H9 (cell line): ENCODE measurements at regions not wholly inside any gene's neighbourhood (a gene's known extent, or its start where the extent isn't known, plus 50 kb on each side); places are given as distances from the start of the nearest gene placed in this dataset.

Experiments
- DNase-seq: peaks from one replicate; pipeline ENCODE4 v3.0.0-alpha.2; 2017
- H2AFZ ChIP-seq: one replicate; pipeline ENCODE4 v1.6.1; 2013; ENCODE audit warnings: mild to moderate bottlenecking, low read length, control low read depth, moderate library complexity
- H2AK5ac ChIP-seq: 2 replicates; pipeline ENCODE4 v1.6.1; 2013; ENCODE audit warnings: low read length, control low read depth, mixed read lengths; ENCODE audit not compliant: insufficient read length
- H2BK120ac ChIP-seq: one replicate; pipeline ENCODE4 v1.6.1; 2013; ENCODE audit warnings: low read depth, mild to moderate bottlenecking, low read length, control low read depth, inconsistent platforms; ENCODE audit not compliant: poor library complexity, severe bottlenecking
- H2BK12ac ChIP-seq: 2 replicates; pipeline ENCODE4 v1.6.1; 2013; ENCODE audit warnings: low read length, control low read depth, mixed read lengths, low read depth; ENCODE audit not compliant: insufficient read length
- H2BK15ac ChIP-seq: 2 replicates; pipeline ENCODE4 v1.6.1; 2013; ENCODE audit warnings: low read depth, low read length, control low read depth
- H2BK20ac ChIP-seq: one replicate; pipeline ENCODE4 v1.6.1; 2013; ENCODE audit warnings: low read depth, mild to moderate bottlenecking, low read length, control low read depth, inconsistent platforms; ENCODE audit not compliant: poor library complexity, severe bottlenecking
- H2BK5ac ChIP-seq: 2 replicates; pipeline ENCODE4 v1.6.1; 2013; ENCODE audit warnings: low read length, control low read depth, mixed read lengths; ENCODE audit not compliant: insufficient read length
- H3K14ac ChIP-seq: 2 replicates; pipeline ENCODE4 v1.6.1; 2013; ENCODE audit warnings: low read length, control low read depth; ENCODE audit not compliant: insufficient read depth
- H3K18ac ChIP-seq: 2 replicates; pipeline ENCODE4 v1.6.1; 2013; ENCODE audit warnings: low read depth, mild to moderate bottlenecking, mixed read lengths, low read length, control low read depth; ENCODE audit not compliant: insufficient read length
- H3K23ac ChIP-seq: 2 replicates; pipeline ENCODE4 v1.6.1; 2013; ENCODE audit warnings: low read length, control low read depth, mixed read lengths, low read depth; ENCODE audit not compliant: insufficient read length
- H3K23me2 ChIP-seq: 2 replicates; pipeline ENCODE4 v1.6.1; 2013; ENCODE audit warnings: low read depth, mild to moderate bottlenecking, mixed read lengths, low read length, control low read depth; ENCODE audit not compliant: insufficient read length, poor library complexity, severe bottlenecking
- H3K27ac ChIP-seq: 2 replicates; pipeline ENCODE4 v1.5.1; 2013; ENCODE audit warnings: low read length, control low read depth, mixed read lengths, low read depth; ENCODE audit not compliant: insufficient read length
- H3K27me3 ChIP-seq: 2 replicates; pipeline ENCODE4 v1.6.1; 2013; ENCODE audit warnings: low read length, control low read depth, inconsistent platforms; ENCODE audit not compliant: insufficient read depth
- H3K4ac ChIP-seq: 2 replicates; pipeline ENCODE4 v1.6.1; 2013; ENCODE audit warnings: low read depth, mild to moderate bottlenecking, control low read depth, inconsistent platforms, low read length, moderate library complexity
- H3K4me1 ChIP-seq: 2 replicates; pipeline ENCODE4 v1.6.1; 2013; ENCODE audit warnings: low read length, control low read depth, inconsistent platforms; ENCODE audit not compliant: insufficient read depth
- H3K4me2 ChIP-seq: 2 replicates; pipeline ENCODE4 v1.6.1; 2013; ENCODE audit warnings: low read length, control low read depth, mixed read lengths; ENCODE audit not compliant: insufficient read length, insufficient read depth
- H3K56ac ChIP-seq: 2 replicates; pipeline ENCODE4 v1.6.1; 2013; ENCODE audit warnings: low read depth, mild to moderate bottlenecking, mixed read lengths, low read length, control low read depth; ENCODE audit not compliant: insufficient read length
- H3K79me1 ChIP-seq: 2 replicates; pipeline ENCODE4 v1.6.1; 2013; ENCODE audit warnings: low read depth, mild to moderate bottlenecking, moderate library complexity, low read length, control low read depth, inconsistent platforms; ENCODE audit not compliant: insufficient read depth, poor library complexity, severe bottlenecking
- H3K79me2 ChIP-seq: 2 replicates; pipeline ENCODE4 v1.6.1; 2013; ENCODE audit warnings: low read length, control low read depth, inconsistent platforms; ENCODE audit not compliant: insufficient read depth
- H3K9ac ChIP-seq: 2 replicates; pipeline ENCODE4 v1.6.1; 2013; ENCODE audit warnings: low read length, control low read depth, mixed read lengths; ENCODE audit not compliant: insufficient read length; ENCODE audit errors: extremely low read depth
- H3K9me3 ChIP-seq: one replicate; pipeline ENCODE4 v1.6.1; 2013; ENCODE audit warnings: low read depth, low read length, inconsistent platforms; ENCODE audit not compliant: control insufficient read depth
- H3T11ph ChIP-seq: one replicate; pipeline ENCODE4 v1.6.1; 2013; ENCODE audit warnings: mild to moderate bottlenecking, low read length, control low read depth, inconsistent platforms
- H4K20me1 ChIP-seq: one replicate; pipeline ENCODE4 v1.6.1; 2013; ENCODE audit not compliant: control insufficient read depth, insufficient read length, insufficient read depth
- H4K5ac ChIP-seq: 2 replicates; pipeline ENCODE4 v1.6.1; 2013; ENCODE audit warnings: low read depth, mild to moderate bottlenecking, mixed read lengths, low read length, control low read depth; ENCODE audit not compliant: insufficient read length
- H4K8ac ChIP-seq: replicated peaks from 2 replicates; pipeline ENCODE4 v1.6.1; 2013; ENCODE audit warnings: low read length, control low read depth, mixed read lengths, low read depth; ENCODE audit not compliant: insufficient read length
- H4K91ac ChIP-seq: 2 replicates; pipeline ENCODE4 v1.6.1; 2013; ENCODE audit warnings: low read depth, mild to moderate bottlenecking, moderate library complexity, mixed read lengths, low read length, control low read depth; ENCODE audit not compliant: insufficient read length
- H3K27ac Mint-ChIP-seq, 3 experiments: 2 replicates in 2 of 3; 3 replicates in 1 of 3; pipeline ENCODE4 v1.8.0; 2020 to 2021; ENCODE audit warnings: mixed read lengths in 3 of 3, mild to moderate bottlenecking in 1 of 3, moderate library complexity in 1 of 3
- H3K27me3 Mint-ChIP-seq: 2 replicates; pipeline ENCODE4 v1.8.0; 2021; ENCODE audit warnings: low read depth, mild to moderate bottlenecking, moderate library complexity, mixed read lengths
- H3K36me3 Mint-ChIP-seq, 3 experiments: 2 replicates in 2 of 3; 3 replicates in 1 of 3; pipeline ENCODE4 v1.8.0; 2020 to 2021; ENCODE audit warnings: low read depth in 3 of 3, mixed read lengths in 3 of 3; ENCODE audit not compliant: insufficient read depth in 1 of 3
- H3K4me1 Mint-ChIP-seq, 2 experiments: 2 replicates each; pipeline ENCODE4 v1.8.0; 2020; ENCODE audit warnings: mixed read lengths in 2 of 2
- H3K4me3 Mint-ChIP-seq, 2 experiments: 2 replicates in 1 of 2; 3 replicates in 1 of 2; pipeline ENCODE4 v1.8.0; 2020 to 2021; ENCODE audit warnings: mild to moderate bottlenecking in 2 of 2, mixed read lengths in 2 of 2, moderate library complexity in 1 of 2
- H3K9me3 Mint-ChIP-seq, 2 experiments: 2 replicates in 1 of 2; 3 replicates in 1 of 2; pipeline ENCODE4 v1.8.0; 2020; ENCODE audit warnings: mild to moderate bottlenecking in 2 of 2, mixed read lengths in 2 of 2, moderate library complexity in 1 of 2
- WGBS: extraction: QIAGEN DNeasy Blood & Tissue Kit; methylation state at CpG from one replicate; pipeline ENCODE4 v1.1.7; 2013; ENCODE audit warnings: missing lambda C conversion rate, low lambda C conversion rate, mixed read lengths; ENCODE audit not compliant: insufficient read length; ENCODE audit errors: extremely low coverage; 5-methylcytosine and 5-hydroxymethylcytosine counted together
- TF ChIP-seq, protein P1 (sequence below): fragments of 200-600 bp; sonication (generic); conservative IDR thresholded peaks from 3 replicates; pipeline ENCODE4 v1.8.0; 2021; ENCODE audit warnings: antibody characterized with exemption, mild to moderate bottlenecking

DNA sequence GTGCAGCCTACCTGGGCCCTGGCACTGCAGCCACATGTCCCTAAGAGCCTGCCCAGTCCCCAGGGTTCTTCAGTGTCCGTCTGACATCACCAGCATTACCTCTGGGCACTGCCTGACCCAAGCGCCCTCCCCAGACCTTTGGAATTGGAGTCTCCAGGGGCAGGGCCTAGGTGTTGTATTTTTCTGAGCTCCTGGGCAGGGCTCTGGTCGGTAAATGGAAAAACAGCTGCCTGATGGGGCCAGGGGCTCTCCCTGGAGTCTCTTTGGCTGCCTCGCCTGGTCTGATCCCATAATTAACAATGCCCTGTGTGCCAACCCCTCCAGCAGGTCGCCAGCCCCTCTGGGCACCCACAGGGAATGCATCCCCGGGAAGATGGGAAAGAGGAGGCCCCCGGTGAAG is 710.2 kb downstream of the BRD1 start:
- Histone ChIP-seq H2BK120ac (no peak overlapping the region), H2BK20ac (no peak overlapping the region), H4K8ac (no peak overlapping the region), H2AK5ac (no peak overlapping the region), H3K4ac (no peak overlapping the region), H4K91ac (no peak overlapping the region), H3K23ac (no peak overlapping the region), H2BK12ac (no peak overlapping the region), H3K4me2 (no peak overlapping the region), H2BK15ac (no peak overlapping the region), H3K27me3 (no peaks in the 10 kb centered on the region), H3K14ac (no peak overlapping the region), H3K27ac (no peak overlapping the region), H3K56ac (no peak overlapping the region), H3K23me2 (no peaks in the 10 kb centered on the region), H3K18ac (no peak overlapping the region), H3K79me1 (no peaks in the 10 kb centered on the region), H3K79me2 (no peaks in the 10 kb centered on the region), H2AFZ (no peak overlapping the region), H3K4me1 (peaks cover 4% of the 10 kb centered on the region; the same call in 1 of the 2 replicates), H3K9me3 (no peaks in the 10 kb centered on the region), H3K9ac (no peak overlapping the region), H4K20me1 (no peaks in the 10 kb centered on the region), H3T11ph (no peak overlapping the region), H4K5ac (no peak overlapping the region), H2BK5ac (no peak overlapping the region)
- Mint-ChIP-seq H3K4me3 (no peak overlapping the region), H3K27ac (no peak overlapping the region), H3K36me3 (peaks cover 0 to 3% (median 0%) of the 10 kb centered on the region in 3 experiments; a peak in 1 of 7 replicates), H3K27me3 (peaks cover 8% of the 10 kb centered on the region), H3K4me1 (peaks cover 27 to 28% of the 10 kb centered on the region in 2 experiments), H3K9me3 (peaks cover 0 to 5% of the 10 kb centered on the region in 2 experiments; a peak in 1 of 5 replicates)
- TF ChIP-seq, protein P1, sequence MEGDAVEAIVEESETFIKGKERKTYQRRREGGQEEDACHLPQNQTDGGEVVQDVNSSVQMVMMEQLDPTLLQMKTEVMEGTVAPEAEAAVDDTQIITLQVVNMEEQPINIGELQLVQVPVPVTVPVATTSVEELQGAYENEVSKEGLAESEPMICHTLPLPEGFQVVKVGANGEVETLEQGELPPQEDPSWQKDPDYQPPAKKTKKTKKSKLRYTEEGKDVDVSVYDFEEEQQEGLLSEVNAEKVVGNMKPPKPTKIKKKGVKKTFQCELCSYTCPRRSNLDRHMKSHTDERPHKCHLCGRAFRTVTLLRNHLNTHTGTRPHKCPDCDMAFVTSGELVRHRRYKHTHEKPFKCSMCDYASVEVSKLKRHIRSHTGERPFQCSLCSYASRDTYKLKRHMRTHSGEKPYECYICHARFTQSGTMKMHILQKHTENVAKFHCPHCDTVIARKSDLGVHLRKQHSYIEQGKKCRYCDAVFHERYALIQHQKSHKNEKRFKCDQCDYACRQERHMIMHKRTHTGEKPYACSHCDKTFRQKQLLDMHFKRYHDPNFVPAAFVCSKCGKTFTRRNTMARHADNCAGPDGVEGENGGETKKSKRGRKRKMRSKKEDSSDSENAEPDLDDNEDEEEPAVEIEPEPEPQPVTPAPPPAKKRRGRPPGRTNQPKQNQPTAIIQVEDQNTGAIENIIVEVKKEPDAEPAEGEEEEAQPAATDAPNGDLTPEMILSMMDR: no peak
- no CpG with 5 or more reads among the region's 7 CpGs for WGBS
- no peak for DNase-seq
